ENCODE measurements at regions not wholly inside any gene's neighbourhood (a gene's known extent, or its start where the extent isn't known, plus 50 kb on each side); places are given as distances from the start of the nearest gene placed in this dataset.

DNA sequence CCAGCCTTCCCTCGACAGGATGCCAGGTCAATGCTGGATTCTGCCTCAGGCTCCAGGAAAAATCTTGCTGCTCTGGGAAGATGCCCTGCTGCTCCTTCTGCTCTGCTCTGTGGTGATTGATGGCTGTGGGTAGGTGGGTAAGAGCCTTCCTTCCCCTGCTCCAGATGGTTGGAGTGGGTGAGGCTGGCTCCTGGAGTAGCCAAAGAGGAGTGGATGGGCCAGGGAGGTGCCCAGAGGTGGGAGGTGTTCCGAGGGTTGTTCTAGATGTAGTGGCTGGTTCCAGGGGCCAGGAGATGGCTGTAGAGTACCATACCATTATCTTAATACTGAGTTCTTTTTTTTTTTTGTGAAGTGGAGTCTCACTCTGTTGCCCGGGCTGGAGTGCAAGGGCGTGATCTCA is 99.6 kb upstream of the THY1 start:
- H3K4me3 ChIP-seq (ENCODE audit: low read length in 2 of 2): no peak overlapping the region
- H3K9me3 ChIP-seq (ENCODE audit: control insufficient read depth in 2 of 2, low read length in 2 of 2): no peaks in the 10 kb centered on the region
- no peaks in the 10 kb centered on the region for H3K27me3 ChIP-seq (ENCODE audit: control insufficient read depth in 2 of 2, insufficient read depth in 2 of 2, low read length in 2 of 2)
- no peaks in the 10 kb centered on the region for H3K4me1 ChIP-seq (ENCODE audit: control insufficient read depth in 2 of 2, insufficient read depth in 2 of 2, low read length in 2 of 2)
- H3K27ac ChIP-seq (ENCODE audit: low read depth in 2 of 2, low read length in 2 of 2): no peak overlapping the region
- H3K9ac ChIP-seq (ENCODE audit: low read depth in 1 of 2, low read length in 2 of 2): no peak overlapping the region
- no peaks in the 10 kb centered on the region for H3K36me3 ChIP-seq (ENCODE audit: control insufficient read depth in 2 of 2, insufficient read depth in 2 of 2, low read length in 2 of 2)

DNA sequence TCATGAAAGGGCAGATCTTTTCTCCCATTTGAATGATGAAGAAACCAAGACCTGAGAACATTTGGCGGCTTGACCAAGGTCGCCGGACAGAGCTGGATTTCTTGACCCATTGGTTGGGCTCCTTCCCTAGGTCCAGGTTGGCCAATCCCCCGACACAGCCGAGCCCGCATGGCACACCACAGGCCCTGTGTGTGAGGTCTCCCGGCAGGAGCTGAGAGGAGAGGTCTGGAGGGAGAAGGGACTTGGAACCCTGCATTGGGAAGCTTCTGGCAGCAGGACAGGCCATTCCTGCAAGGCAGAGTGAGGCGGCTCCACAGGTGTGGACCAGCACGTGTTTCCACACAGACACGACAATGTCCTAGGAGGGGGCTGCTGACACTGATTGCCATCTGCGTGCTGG is 98.6 kb upstream of the THY1 start:
- no peaks in the 10 kb centered on the region for H3K4me1 ChIP-seq (ENCODE audit: control insufficient read depth in 2 of 2, insufficient read depth in 2 of 2, low read length in 2 of 2)
- H3K9me3 ChIP-seq (ENCODE audit: control insufficient read depth in 2 of 2, low read length in 2 of 2): no peaks in the 10 kb centered on the region
- no peaks in the 10 kb centered on the region for H3K36me3 ChIP-seq (ENCODE audit: control insufficient read depth in 2 of 2, insufficient read depth in 2 of 2, low read length in 2 of 2)
- no peak overlapping the region for H3K27ac ChIP-seq (ENCODE audit: low read depth in 2 of 2, low read length in 2 of 2)
- no peak overlapping the region for H3K9ac ChIP-seq (ENCODE audit: low read depth in 1 of 2, low read length in 2 of 2)
- H3K4me3 ChIP-seq (ENCODE audit: low read length in 2 of 2): no peak overlapping the region
- no peaks in the 10 kb centered on the region for H3K27me3 ChIP-seq (ENCODE audit: control insufficient read depth in 2 of 2, insufficient read depth in 2 of 2, low read length in 2 of 2)

DNA sequence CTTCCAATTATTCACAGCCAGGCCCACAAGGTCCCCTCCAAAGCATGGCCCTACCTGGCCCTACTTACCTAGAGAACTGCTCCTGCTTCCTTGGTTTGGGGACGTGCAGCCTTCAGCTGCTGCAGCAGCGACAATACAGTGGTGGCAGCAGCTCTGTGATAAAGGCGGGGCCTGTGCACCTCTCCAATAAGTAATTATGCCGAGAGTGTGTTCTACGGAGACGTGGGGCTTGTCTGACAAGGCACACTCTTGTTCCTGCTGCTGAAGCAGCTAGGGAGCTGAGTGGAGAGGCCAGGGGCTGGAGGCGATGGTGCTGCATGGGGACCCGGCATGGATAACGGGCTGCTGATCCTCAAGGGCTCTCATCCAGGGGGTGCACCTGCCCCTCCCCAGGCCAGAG is 98.0 kb upstream of the THY1 start:
- Histone ChIP-seq H3K27ac (ENCODE audit: low read depth in 2 of 2, low read length in 2 of 2) (no peak overlapping the region), H3K36me3 (ENCODE audit: control insufficient read depth in 2 of 2, insufficient read depth in 2 of 2, low read length in 2 of 2) (no peaks in the 10 kb centered on the region), H3K9ac (ENCODE audit: low read depth in 1 of 2, low read length in 2 of 2) (no peak overlapping the region), H3K9me3 (ENCODE audit: control insufficient read depth in 2 of 2, low read length in 2 of 2) (no peaks in the 10 kb centered on the region), H3K4me3 (ENCODE audit: low read length in 2 of 2) (no peak overlapping the region), H3K4me1 (ENCODE audit: control insufficient read depth in 2 of 2, insufficient read depth in 2 of 2, low read length in 2 of 2) (no peaks in the 10 kb centered on the region), H3K27me3 (ENCODE audit: control insufficient read depth in 2 of 2, insufficient read depth in 2 of 2, low read length in 2 of 2) (no peaks in the 10 kb centered on the region)

DNA sequence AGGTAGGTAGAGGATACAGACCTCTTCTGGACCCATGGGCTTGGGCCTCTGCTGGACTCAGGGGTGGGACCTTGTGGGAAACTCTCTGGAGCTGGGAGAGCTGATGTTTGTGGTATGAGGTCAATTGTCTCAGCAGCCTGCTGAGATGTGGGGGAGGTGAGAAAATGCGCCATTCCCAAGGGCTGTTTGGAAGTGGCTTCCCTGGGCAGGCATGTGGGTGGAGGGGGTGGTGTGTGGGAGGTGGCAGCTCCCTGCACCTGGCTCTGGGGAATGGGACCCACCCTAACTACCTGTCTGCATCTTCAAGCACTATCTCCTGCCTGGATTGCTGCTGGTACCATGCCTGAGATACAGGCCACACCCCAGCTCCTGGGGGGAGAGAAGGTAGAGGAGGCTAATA is 97.4 kb upstream of the THY1 start:
- Histone ChIP-seq H3K4me3 (ENCODE audit: low read length in 2 of 2) (no peak overlapping the region), H3K36me3 (ENCODE audit: control insufficient read depth in 2 of 2, insufficient read depth in 2 of 2, low read length in 2 of 2) (no peaks in the 10 kb centered on the region), H3K9me3 (ENCODE audit: control insufficient read depth in 2 of 2, low read length in 2 of 2) (no peaks in the 10 kb centered on the region), H3K9ac (ENCODE audit: low read depth in 1 of 2, low read length in 2 of 2) (no peak overlapping the region), H3K27me3 (ENCODE audit: control insufficient read depth in 2 of 2, insufficient read depth in 2 of 2, low read length in 2 of 2) (no peaks in the 10 kb centered on the region), H3K27ac (ENCODE audit: low read depth in 2 of 2, low read length in 2 of 2) (no peak overlapping the region), H3K4me1 (ENCODE audit: control insufficient read depth in 2 of 2, insufficient read depth in 2 of 2, low read length in 2 of 2) (no peaks in the 10 kb centered on the region)

DNA sequence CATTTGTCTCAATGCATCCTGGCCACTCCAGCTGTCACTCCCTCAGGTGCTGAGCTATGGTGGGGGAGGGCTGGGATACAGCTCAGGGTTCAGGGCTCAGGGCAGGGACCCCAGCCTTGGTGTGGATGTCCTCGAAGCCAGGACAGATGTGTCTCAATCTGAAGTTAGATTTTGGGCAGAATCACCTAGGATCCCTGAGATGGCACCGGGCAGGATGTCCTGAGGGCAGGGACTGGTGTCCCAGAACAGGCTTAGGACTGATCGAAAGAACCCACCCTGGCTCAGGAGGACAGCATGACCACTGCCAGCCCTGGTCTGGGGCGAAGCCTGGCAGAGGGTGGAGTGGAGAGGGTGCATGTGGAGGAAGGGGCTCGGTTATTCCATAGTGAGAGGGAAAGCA is 96.8 kb upstream of the THY1 start:
- Histone ChIP-seq H3K4me3 (ENCODE audit: low read length in 2 of 2) (no peak overlapping the region), H3K4me1 (ENCODE audit: control insufficient read depth in 2 of 2, insufficient read depth in 2 of 2, low read length in 2 of 2) (no peaks in the 10 kb centered on the region), H3K9me3 (ENCODE audit: control insufficient read depth in 2 of 2, low read length in 2 of 2) (no peaks in the 10 kb centered on the region), H3K27me3 (ENCODE audit: control insufficient read depth in 2 of 2, insufficient read depth in 2 of 2, low read length in 2 of 2) (peaks cover 0 to 1% of the 10 kb centered on the region in 2 donors), H3K36me3 (ENCODE audit: control insufficient read depth in 2 of 2, insufficient read depth in 2 of 2, low read length in 2 of 2) (no peaks in the 10 kb centered on the region), H3K9ac (ENCODE audit: low read depth in 1 of 2, low read length in 2 of 2) (no peak overlapping the region), H3K27ac (ENCODE audit: low read depth in 2 of 2, low read length in 2 of 2) (no peak overlapping the region)

DNA sequence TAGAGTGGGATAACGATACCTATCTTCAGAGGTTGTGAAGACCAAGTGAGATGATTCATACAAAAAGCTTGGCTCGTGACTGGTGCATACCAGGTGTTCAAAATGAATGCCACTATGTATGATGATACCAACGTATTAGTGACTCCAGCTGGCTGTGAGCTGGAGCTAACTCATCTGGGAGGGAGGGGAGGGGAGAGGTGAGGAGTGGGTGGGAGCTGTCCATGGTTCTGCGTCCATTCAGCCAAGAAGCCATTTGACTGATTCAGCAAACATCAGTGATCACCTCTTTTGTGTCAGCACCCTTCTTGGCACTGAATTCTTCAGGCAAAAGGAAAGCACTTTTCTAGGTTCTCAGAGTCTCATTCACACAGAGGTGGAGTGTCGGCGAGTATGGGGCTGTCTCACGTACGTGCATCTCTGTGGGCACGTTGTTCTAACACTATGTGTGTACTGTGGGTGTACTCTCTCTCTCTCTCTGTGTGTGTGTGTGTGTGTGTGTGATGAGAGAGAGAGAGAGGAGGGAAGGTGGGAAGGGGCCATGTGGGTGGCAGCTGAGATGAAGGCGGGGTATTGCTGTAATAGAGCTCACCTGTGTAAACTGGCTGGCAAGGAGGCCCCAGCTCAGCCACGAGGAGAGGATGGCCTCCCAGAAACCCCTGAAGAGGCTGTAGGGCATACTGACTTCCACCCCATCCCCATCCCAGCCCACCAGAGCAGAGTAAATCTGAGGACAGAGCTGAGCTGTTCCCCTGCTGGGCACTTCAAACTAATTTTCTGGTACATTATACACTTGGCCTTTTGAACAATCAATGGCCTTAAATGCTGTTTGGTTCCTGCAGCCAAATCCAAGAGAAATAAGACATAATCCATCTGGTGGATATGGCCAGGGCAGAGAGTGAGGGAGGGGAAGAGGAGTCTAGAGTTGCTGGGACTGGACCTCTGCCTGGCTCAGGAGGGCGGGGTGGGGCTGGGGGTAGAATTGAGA is 96.1 kb upstream of the THY1 start:
- no peak overlapping the region for H3K27ac ChIP-seq (ENCODE audit: low read depth in 2 of 2, low read length in 2 of 2)
- H3K36me3 ChIP-seq (ENCODE audit: control insufficient read depth in 2 of 2, insufficient read depth in 2 of 2, low read length in 2 of 2): no peaks in the 10 kb centered on the region
- no peaks in the 10 kb centered on the region for H3K9me3 ChIP-seq (ENCODE audit: control insufficient read depth in 2 of 2, low read length in 2 of 2)
- no peaks in the 10 kb centered on the region for H3K4me1 ChIP-seq (ENCODE audit: control insufficient read depth in 2 of 2, insufficient read depth in 2 of 2, low read length in 2 of 2)
- no peak overlapping the region for H3K4me3 ChIP-seq (ENCODE audit: low read length in 2 of 2)
- H3K9ac ChIP-seq (ENCODE audit: low read depth in 1 of 2, low read length in 2 of 2): no peak overlapping the region
- peaks cover 2 to 3% of the 10 kb centered on the region in 2 donors for H3K27me3 ChIP-seq (ENCODE audit: control insufficient read depth in 2 of 2, insufficient read depth in 2 of 2, low read length in 2 of 2)

DNA sequence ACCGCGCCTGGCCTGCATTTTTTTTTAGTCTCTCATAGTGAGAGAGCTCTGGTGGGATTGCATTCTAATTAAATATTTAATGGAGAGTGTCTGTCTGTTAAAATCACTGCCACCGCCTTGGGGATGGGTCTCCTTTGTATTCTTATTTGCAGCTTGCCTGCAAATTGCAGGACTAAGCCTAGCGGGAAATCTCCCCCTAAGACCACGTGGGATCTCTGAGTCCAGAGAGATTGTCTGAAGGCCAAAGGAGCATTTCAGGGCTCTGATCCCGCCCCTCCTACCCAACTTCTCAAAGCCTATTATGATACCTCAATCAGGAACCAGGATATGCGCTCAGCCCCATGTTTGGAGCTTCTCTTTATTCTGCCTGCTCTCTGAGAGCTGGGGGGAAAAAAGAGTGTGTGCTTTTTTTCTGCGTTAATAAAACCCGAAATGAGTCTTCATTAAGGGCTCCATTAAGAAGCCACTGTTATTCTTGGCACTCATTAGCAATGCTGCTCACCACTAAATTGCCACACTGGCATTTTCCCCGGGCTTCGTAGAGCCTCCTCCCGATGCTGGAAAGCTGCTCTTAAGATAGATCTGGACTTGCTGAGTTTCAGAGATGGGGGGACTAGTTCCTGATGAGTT is 92.9 kb upstream of the THY1 start:
- Histone ChIP-seq H3K4me1 (ENCODE audit: control insufficient read depth in 2 of 2, insufficient read depth in 2 of 2, low read length in 2 of 2) (no peaks in the 10 kb centered on the region), H3K9me3 (ENCODE audit: control insufficient read depth in 2 of 2, low read length in 2 of 2) (no peaks in the 10 kb centered on the region), H3K36me3 (ENCODE audit: control insufficient read depth in 2 of 2, insufficient read depth in 2 of 2, low read length in 2 of 2) (no peaks in the 10 kb centered on the region), H3K9ac (ENCODE audit: low read depth in 1 of 2, low read length in 2 of 2) (no peak overlapping the region), H3K4me3 (ENCODE audit: low read length in 2 of 2) (no peak overlapping the region), H3K27ac (ENCODE audit: low read depth in 2 of 2, low read length in 2 of 2) (no peak overlapping the region), H3K27me3 (ENCODE audit: control insufficient read depth in 2 of 2, insufficient read depth in 2 of 2, low read length in 2 of 2) (peaks cover 2 to 3% of the 10 kb centered on the region in 2 donors)

DNA sequence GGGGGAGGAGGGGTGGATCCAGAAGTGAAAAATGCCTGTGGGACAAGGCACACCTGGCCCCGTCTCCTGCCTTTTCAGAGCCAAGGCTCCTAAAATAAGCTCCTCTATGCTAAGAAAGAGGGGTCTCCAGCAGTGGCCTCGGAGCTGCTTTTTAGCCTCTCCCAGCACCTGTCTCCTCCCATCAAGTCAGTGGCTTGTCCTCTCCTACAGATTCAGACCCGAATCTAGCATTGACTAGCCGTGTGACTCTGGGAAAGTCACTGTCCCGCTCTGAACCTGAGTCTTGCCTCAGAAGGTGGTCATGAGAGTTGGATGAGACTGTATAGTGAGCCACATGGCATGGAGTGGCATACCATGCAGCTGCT is 90.8 kb upstream of the THY1 start:
- H3K36me3 ChIP-seq (ENCODE audit: control insufficient read depth in 2 of 2, insufficient read depth in 2 of 2, low read length in 2 of 2): no peaks in the 10 kb centered on the region
- no peak overlapping the region for H3K27ac ChIP-seq (ENCODE audit: low read depth in 2 of 2, low read length in 2 of 2)
- no peak overlapping the region for H3K4me3 ChIP-seq (ENCODE audit: low read length in 2 of 2)
- no peaks in the 10 kb centered on the region for H3K9me3 ChIP-seq (ENCODE audit: control insufficient read depth in 2 of 2, low read length in 2 of 2)
- H3K9ac ChIP-seq (ENCODE audit: low read depth in 1 of 2, low read length in 2 of 2): no peak overlapping the region
- no peaks in the 10 kb centered on the region for H3K4me1 ChIP-seq (ENCODE audit: control insufficient read depth in 2 of 2, insufficient read depth in 2 of 2, low read length in 2 of 2)
- peaks cover 2 to 3% of the 10 kb centered on the region in 2 donors for H3K27me3 ChIP-seq (ENCODE audit: control insufficient read depth in 2 of 2, insufficient read depth in 2 of 2, low read length in 2 of 2)

DNA sequence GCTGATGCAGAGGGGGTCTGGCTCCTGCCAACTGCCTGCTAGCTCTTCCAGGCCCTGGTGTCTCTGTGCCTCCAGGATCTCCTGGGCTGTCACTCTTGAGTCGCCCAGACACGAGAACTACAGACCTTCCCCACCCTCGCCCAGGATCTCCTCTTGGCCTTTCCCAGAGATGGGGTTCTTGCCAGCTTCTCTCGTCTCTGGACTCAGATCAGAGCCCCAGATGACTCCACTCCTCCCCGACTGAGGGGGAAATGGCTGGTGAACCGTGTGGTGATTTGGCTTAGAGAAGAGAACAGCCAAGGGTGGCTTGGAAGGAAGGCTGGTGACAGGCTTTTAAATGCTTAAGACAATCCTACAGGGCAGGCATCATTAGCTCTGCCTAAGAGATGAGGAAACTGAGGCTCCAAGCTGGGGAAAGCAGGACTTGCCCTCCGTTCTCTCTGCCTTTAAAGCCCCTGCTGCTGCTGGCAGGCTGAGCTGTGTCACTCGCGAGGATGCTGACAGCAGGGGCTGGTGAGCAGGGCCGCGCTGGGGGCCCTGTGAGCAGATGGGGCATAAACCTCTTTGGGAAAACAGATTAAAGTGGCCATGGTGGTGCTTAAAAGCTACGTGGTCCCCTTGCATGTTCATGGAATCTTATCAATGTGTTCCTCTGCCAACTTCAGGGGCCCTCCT is 90.3 kb upstream of the THY1 start:
- Histone ChIP-seq H3K27me3 (ENCODE audit: control insufficient read depth in 2 of 2, insufficient read depth in 2 of 2, low read length in 2 of 2) (peaks cover 2 to 3% of the 10 kb centered on the region in 2 donors), H3K9me3 (ENCODE audit: control insufficient read depth in 2 of 2, low read length in 2 of 2) (no peaks in the 10 kb centered on the region), H3K4me3 (ENCODE audit: low read length in 2 of 2) (no peak overlapping the region), H3K27ac (ENCODE audit: low read depth in 2 of 2, low read length in 2 of 2) (no peak overlapping the region), H3K9ac (ENCODE audit: low read depth in 1 of 2, low read length in 2 of 2) (no peak overlapping the region), H3K4me1 (ENCODE audit: control insufficient read depth in 2 of 2, insufficient read depth in 2 of 2, low read length in 2 of 2) (no peaks in the 10 kb centered on the region), H3K36me3 (ENCODE audit: control insufficient read depth in 2 of 2, insufficient read depth in 2 of 2, low read length in 2 of 2) (no peaks in the 10 kb centered on the region)

DNA sequence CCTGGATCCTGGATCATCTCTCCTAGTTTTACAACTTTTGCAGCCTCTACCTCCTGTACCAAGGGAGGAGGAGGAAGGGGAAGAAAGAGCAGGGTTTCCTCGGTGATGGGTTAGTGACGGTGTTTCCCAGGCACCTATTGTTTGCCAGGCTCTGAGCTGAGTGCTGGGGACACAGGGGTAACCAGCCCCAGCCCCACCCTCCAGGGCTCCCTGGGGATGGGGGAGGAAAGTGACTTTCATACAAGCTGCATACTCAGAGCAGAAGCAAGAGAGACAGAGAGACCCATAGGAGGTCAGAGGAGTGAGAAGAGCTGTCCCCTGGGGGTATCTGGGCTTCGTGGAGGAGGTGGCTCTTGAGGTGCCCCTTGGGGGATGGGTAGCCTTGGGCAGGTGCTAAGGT is 89.4 kb upstream of the THY1 start:
- Histone ChIP-seq H3K36me3 (ENCODE audit: control insufficient read depth in 2 of 2, insufficient read depth in 2 of 2, low read length in 2 of 2) (no peaks in the 10 kb centered on the region), H3K9ac (ENCODE audit: low read depth in 1 of 2, low read length in 2 of 2) (no peak overlapping the region), H3K4me3 (ENCODE audit: low read length in 2 of 2) (no peak overlapping the region), H3K27ac (ENCODE audit: low read depth in 2 of 2, low read length in 2 of 2) (no peak overlapping the region), H3K27me3 (ENCODE audit: control insufficient read depth in 2 of 2, insufficient read depth in 2 of 2, low read length in 2 of 2) (peaks cover 2 to 3% of the 10 kb centered on the region in 2 donors), H3K4me1 (ENCODE audit: control insufficient read depth in 2 of 2, insufficient read depth in 2 of 2, low read length in 2 of 2) (no peaks in the 10 kb centered on the region), H3K9me3 (ENCODE audit: control insufficient read depth in 2 of 2, low read length in 2 of 2) (no peaks in the 10 kb centered on the region)
